Caco-2 (cell line): ENCODE measurements at regions not wholly inside any gene's neighbourhood (a gene's known extent, or its start where the extent isn't known, plus 50 kb on each side); places are given as distances from the start of the nearest gene placed in this dataset.

ENCODE experiments used
- BruUV-seq: library from RNA; stranded (reverse); fragments of 400-500 nt; replicated peaks from 2 replicates; lab custom pipeline; 2021; lab: Mats Ljungman, UMichigan
- CTCF ChIA-PET: fragments of 300-600 bp; sonication (Branson Sonifier 250); formaldehyde crosslinking; loops from one replicate; lab custom pipeline; 2022; ENCODE audit warnings: antibody characterized with exemption; lab: Charles Lee
- POLR2A ChIA-PET: fragments of 300-600 bp; sonication (Branson Sonifier 250); formaldehyde crosslinking; loops from one replicate; lab custom pipeline; 2022; ENCODE audit warnings: antibody characterized with exemption; lab: Charles Lee
- DNase-seq, 2 experiments: peaks; one replicate each; pipeline versions ENCODE4 v3.0.0 to v3.0.0-alpha.2; 2020 to 2022
- H3K27me3 ChIP-seq: replicated peaks from 2 replicates; pipeline ENCODE4 v1.6.0; 2011; ENCODE audit warnings: low read length; ENCODE audit not compliant: control insufficient read depth, insufficient read depth
- H3K36me3 ChIP-seq: 2 replicates; pipeline ENCODE4 v1.5.1; 2011; ENCODE audit warnings: low read length; ENCODE audit not compliant: control insufficient read depth, insufficient read depth
- H3K4me1 ChIP-seq: fragments of 250-450 bp; sonication (Bioruptor Pico); 2 replicates; pipeline ENCODE4 v1.5.1; 2020; ENCODE audit warnings: mild to moderate bottlenecking
- H3K4me3 ChIP-seq: 2 replicates; pipeline ENCODE4 v1.5.1; 2011; ENCODE audit warnings: low read depth, mild to moderate bottlenecking, control low read depth, low read length
- H3K9me3 ChIP-seq: fragments of 250-450 bp; sonication (Bioruptor Pico); 2 replicates; pipeline ENCODE4 v1.5.1; 2020; ENCODE audit warnings: mild to moderate bottlenecking, moderate library complexity
- H3K27ac Mint-ChIP-seq: one replicate; pipeline ENCODE4 v1.8.0; 2022; ENCODE audit warnings: mixed read lengths; ENCODE audit not compliant: unreplicated experiment
- H3K27me3 Mint-ChIP-seq: one replicate; pipeline ENCODE4 v1.8.0; 2022; ENCODE audit warnings: mixed read lengths; ENCODE audit not compliant: insufficient read depth, unreplicated experiment
- H3K36me3 Mint-ChIP-seq: one replicate; pipeline ENCODE4 v1.8.0; 2022; ENCODE audit warnings: mild to moderate bottlenecking, mixed read lengths; ENCODE audit not compliant: insufficient read depth, unreplicated experiment
- H3K4me1 Mint-ChIP-seq: one replicate; pipeline ENCODE4 v1.8.0; 2022; ENCODE audit warnings: low read depth, mixed read lengths; ENCODE audit not compliant: unreplicated experiment
- H3K4me3 Mint-ChIP-seq: one replicate; pipeline ENCODE4 v1.8.0; 2022; ENCODE audit warnings: mild to moderate bottlenecking, moderate library complexity, mixed read lengths; ENCODE audit not compliant: unreplicated experiment
- H3K9me3 Mint-ChIP-seq: one replicate; pipeline ENCODE4 v1.8.0; 2022; ENCODE audit warnings: mixed read lengths; ENCODE audit not compliant: unreplicated experiment
- intact Hi-C: fragments of 100-400 bp; cut with micrococcal nuclease; formaldehyde crosslinking; loops from one replicate; pipeline ENCODE4 v1.10.0; 2022; ENCODE audit not compliant: unreplicated experiment
- TF ChIP-seq, protein P1 (sequence below), 2 experiments: fragments of 200-600 bp in 1 of 2; IDR thresholded peaks; 1 replicate in 1 of 2; 2 replicates in 1 of 2; pipeline versions ENCODE4 v1.5.1 to v1.8.0; 2011 to 2022; ENCODE audit warnings: antibody characterized with exemption in 1 of 2, control low read depth in 1 of 2, inconsistent platforms in 1 of 2, low read depth in 1 of 2, low read length in 1 of 2, mild to moderate bottlenecking in 1 of 2, moderate library complexity in 1 of 2; ENCODE audit not compliant: insufficient read depth in 1 of 2, severe bottlenecking in 1 of 2, unreplicated experiment in 1 of 2

GRCh38 chrX:8864161-8864560, 63.0 kb upstream of the FAM9A start:
- no peaks in the 10 kb centered on the region for H3K9me3 ChIP-seq
- intact Hi-C loops: no loop called here

DNA sequence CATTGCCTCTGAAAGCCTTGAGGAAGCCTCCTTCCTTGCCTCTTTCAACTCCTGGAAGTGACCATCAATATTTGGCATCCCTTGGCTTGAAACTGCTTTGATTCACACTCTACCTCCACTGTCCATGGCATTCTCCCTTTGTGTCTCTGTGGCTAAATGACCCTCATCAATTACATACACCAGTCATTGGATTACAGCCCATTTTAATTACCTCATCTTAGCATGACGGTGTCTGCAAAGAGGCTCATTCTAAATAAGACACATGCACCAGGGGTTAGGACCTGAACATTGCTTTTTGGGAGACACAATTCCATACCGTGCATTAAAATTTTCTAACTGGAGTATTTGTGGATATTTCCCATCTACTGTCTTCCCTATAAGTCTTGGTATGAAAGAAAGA, 60.7 kb upstream of the FAM9A start:
- no peaks in the 10 kb centered on the region for H3K9me3 ChIP-seq
- POLR2A ChIA-PET: no interaction called here
- BruUV-seq: no TSS peak
- Mint-ChIP-seq H3K9me3 (no peaks in the 10 kb centered on the region), H3K36me3 (no peaks in the 10 kb centered on the region), H3K27ac (no peak overlapping the region), H3K4me3 (no peak overlapping the region), H3K27me3 (no peaks in the 10 kb centered on the region), H3K4me1 (no peaks in the 10 kb centered on the region)
- no peaks in the 10 kb centered on the region for H3K27me3 ChIP-seq
- CTCF ChIA-PET: no interaction called here
- intact Hi-C loops: no loop called here
- no peak overlapping the region for H3K4me3 ChIP-seq
- no peak for DNase-seq
- H3K36me3 ChIP-seq: no peaks in the 10 kb centered on the region
- TF ChIP-seq, protein P1, sequence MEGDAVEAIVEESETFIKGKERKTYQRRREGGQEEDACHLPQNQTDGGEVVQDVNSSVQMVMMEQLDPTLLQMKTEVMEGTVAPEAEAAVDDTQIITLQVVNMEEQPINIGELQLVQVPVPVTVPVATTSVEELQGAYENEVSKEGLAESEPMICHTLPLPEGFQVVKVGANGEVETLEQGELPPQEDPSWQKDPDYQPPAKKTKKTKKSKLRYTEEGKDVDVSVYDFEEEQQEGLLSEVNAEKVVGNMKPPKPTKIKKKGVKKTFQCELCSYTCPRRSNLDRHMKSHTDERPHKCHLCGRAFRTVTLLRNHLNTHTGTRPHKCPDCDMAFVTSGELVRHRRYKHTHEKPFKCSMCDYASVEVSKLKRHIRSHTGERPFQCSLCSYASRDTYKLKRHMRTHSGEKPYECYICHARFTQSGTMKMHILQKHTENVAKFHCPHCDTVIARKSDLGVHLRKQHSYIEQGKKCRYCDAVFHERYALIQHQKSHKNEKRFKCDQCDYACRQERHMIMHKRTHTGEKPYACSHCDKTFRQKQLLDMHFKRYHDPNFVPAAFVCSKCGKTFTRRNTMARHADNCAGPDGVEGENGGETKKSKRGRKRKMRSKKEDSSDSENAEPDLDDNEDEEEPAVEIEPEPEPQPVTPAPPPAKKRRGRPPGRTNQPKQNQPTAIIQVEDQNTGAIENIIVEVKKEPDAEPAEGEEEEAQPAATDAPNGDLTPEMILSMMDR (IDR thresholded peaks at IDR 0.05; ENCODE audit: insufficient read depth in 1 of 2, low read depth in 1 of 2, low read length in 1 of 2, severe bottlenecking in 1 of 2, unreplicated experiment in 1 of 2): no peak
- no peaks in the 10 kb centered on the region for H3K4me1 ChIP-seq

More at GRCh38 chrX:8864161-8864560, 63.0 kb upstream of the FAM9A start:
- H3K27me3 Mint-ChIP-seq: no peaks in the 10 kb centered on the region
- no peak overlapping the region for H3K27ac Mint-ChIP-seq
- BruUV-seq: no TSS peak
- TF ChIP-seq, protein P1 (IDR thresholded peaks at IDR 0.05; ENCODE audit: insufficient read depth in 1 of 2, low read depth in 1 of 2, low read length in 1 of 2, severe bottlenecking in 1 of 2, unreplicated experiment in 1 of 2): no peak
- no peaks in the 10 kb centered on the region for H3K27me3 ChIP-seq
- H3K9me3 Mint-ChIP-seq: no peaks in the 10 kb centered on the region
- CTCF ChIA-PET: no interaction called here
- POLR2A ChIA-PET: no interaction called here
- no peaks in the 10 kb centered on the region for H3K36me3 Mint-ChIP-seq
- DNase-seq: no peak
- H3K4me3 Mint-ChIP-seq: no peak overlapping the region
- no peaks in the 10 kb centered on the region for H3K4me1 Mint-ChIP-seq
- H3K4me1 ChIP-seq: no peaks in the 10 kb centered on the region
- no peak overlapping the region for H3K4me3 ChIP-seq
- H3K36me3 ChIP-seq: no peaks in the 10 kb centered on the region

GRCh38 chrX:8851231-8851886, 50.2 kb upstream of the FAM9A start:
- CTCF ChIA-PET: no interaction called here
- TF ChIP-seq, protein P1 (IDR thresholded peaks at IDR 0.05; ENCODE audit: insufficient read depth in 1 of 2, low read depth in 1 of 2, low read length in 1 of 2, severe bottlenecking in 1 of 2, unreplicated experiment in 1 of 2): no peak

More at GRCh38 chrX:8851231-8851886, 50.2 kb upstream of the FAM9A start:
- no peak for DNase-seq
- H3K9me3 ChIP-seq: no peaks in the 10 kb centered on the region
- no TSS peak for BruUV-seq
- H3K4me1 Mint-ChIP-seq: peaks cover 15% of the 10 kb centered on the region
- H3K4me3 Mint-ChIP-seq: no peak overlapping the region
- H3K27me3 ChIP-seq: no peaks in the 10 kb centered on the region
- peaks cover 10% of the 10 kb centered on the region for H3K36me3 Mint-ChIP-seq
- no peaks in the 10 kb centered on the region for H3K9me3 Mint-ChIP-seq
- H3K36me3 ChIP-seq: no peaks in the 10 kb centered on the region
- H3K4me1 ChIP-seq: peaks cover 31% of the 10 kb centered on the region
- no peaks in the 10 kb centered on the region for H3K27me3 Mint-ChIP-seq
- POLR2A ChIA-PET: no interaction called here
- H3K4me3 ChIP-seq: no peak overlapping the region
- intact Hi-C loops: no loop called here
- no peak overlapping the region for H3K27ac Mint-ChIP-seq
